ENCODE measurements at regions not wholly inside any gene's neighbourhood (a gene's known extent, or its start where the extent isn't known, plus 50 kb on each side); places are given as distances from the start of the nearest gene placed in this dataset.

GRCh38 chr14:26121181-26121580 lies 476.7 kb downstream of the NOVA1 start:
- DNase-seq: no peak

GRCh38 chr14:26113911-26114640 lies 483.8 kb downstream of the NOVA1 start:
- DNase-seq: no peak

GRCh38 chr14:26104717-26105116 lies 493.1 kb downstream of the NOVA1 start:
- no peak for DNase-seq

GRCh38 chr14:26097852-26098251 lies 500.0 kb downstream of the NOVA1 start:
- DNase-seq: no peak

GRCh38 chr14:26088275-26088674 lies 509.6 kb downstream of the NOVA1 start:
- DNase-seq: no peak

- no peak for DNase-seq
Observed at GRCh38 chr14:26081043-26081442, 516.8 kb downstream of the NOVA1 start.

- DNase-seq: no peak
Observed at GRCh38 chr14:26078561-26078960, 519.3 kb downstream of the NOVA1 start.

- DNase-seq: no peak
Observed at GRCh38 chr14:26074892-26075291, 522.9 kb downstream of the NOVA1 start.

- DNase-seq: no peak
Observed at GRCh38 chr14:26070443-26070842, 527.4 kb downstream of the NOVA1 start.

- no peak for DNase-seq
Observed at GRCh38 chr14:26067786-26068459, 529.9 kb downstream of the NOVA1 start.

GRCh38 chr14:26067341-26067740 lies 530.5 kb downstream of the NOVA1 start:
- DNase-seq: no peak

- no peak for DNase-seq
Observed at GRCh38 chr14:26056036-26056616, 541.7 kb downstream of the NOVA1 start.

- no peak for DNase-seq
Observed at GRCh38 chr14:26032348-26032747, 565.5 kb downstream of the NOVA1 start.

- DNase-seq: no peak
Observed at GRCh38 chr14:26026384-26026783, 571.4 kb downstream of the NOVA1 start.

- no peak for DNase-seq
Observed at GRCh38 chr14:26023967-26024366, 573.9 kb downstream of the NOVA1 start.

- no peak for DNase-seq
Observed at GRCh38 chr14:26021759-26022158, 576.1 kb downstream of the NOVA1 start.

- DNase-seq: no peak
Observed at GRCh38 chr14:26017270-26017669, 580.6 kb downstream of the NOVA1 start.

GRCh38 chr14:26008290-26008689 lies 589.5 kb downstream of the NOVA1 start:
- DNase-seq: no peak

- DNase-seq: no peak
Observed at GRCh38 chr14:26004342-26004741, 593.5 kb downstream of the NOVA1 start.

- no peak for DNase-seq
Observed at GRCh38 chr14:25993830-25994229, 604.0 kb downstream of the NOVA1 start.

- DNase-seq: no peak
Observed at GRCh38 chr14:25988536-25988935, 609.3 kb downstream of the NOVA1 start.

GRCh38 chr14:25955772-25956171 lies 642.1 kb downstream of the NOVA1 start:
- DNase-seq: no peak

GRCh38 chr14:25953532-25954139 lies 644.2 kb downstream of the NOVA1 start:
- no peak for DNase-seq

- DNase-seq: no peak
Observed at GRCh38 chr14:25945746-25946145, 652.1 kb downstream of the NOVA1 start.

All from GF-D8 (cell line).